Tibial nerve (tissue), 4 donors: ENCODE measurements at regions not wholly inside any gene's neighbourhood (a gene's known extent, or its start where the extent isn't known, plus 50 kb on each side); places are given as distances from the start of the nearest gene placed in this dataset.

Source experiments
- EP300 ChIP-seq, 2 donors: sonication (generic); formaldehyde crosslinking; IDR thresholded peaks; one replicate each; pipeline ENCODE4 v1.6.1; 2017; ENCODE audit warnings: antibody characterized with exemption in 2 of 2, mild to moderate bottlenecking in 1 of 2
- POLR2A ChIP-seq, 2 donors: fragments of 450-650 bp; IDR thresholded peaks; one replicate each; pipeline ENCODE4 v1.6.1; 2017; ENCODE audit warnings: antibody characterized with exemption in 2 of 2, mild to moderate bottlenecking in 2 of 2, moderate library complexity in 2 of 2
- TF ChIP-seq, protein P1 (sequence below), 5 experiments: fragments of 200-600 bp in 3 of 5; fragments of 450-650 bp in 2 of 5; sonication (generic) in 3 of 5; IDR thresholded peaks; one replicate each; pipeline ENCODE4 v1.5.1; 2016 to 2019; ENCODE audit warnings: antibody characterized with exemption in 5 of 5, mild to moderate bottlenecking in 3 of 5, moderate library complexity in 2 of 5

DNA sequence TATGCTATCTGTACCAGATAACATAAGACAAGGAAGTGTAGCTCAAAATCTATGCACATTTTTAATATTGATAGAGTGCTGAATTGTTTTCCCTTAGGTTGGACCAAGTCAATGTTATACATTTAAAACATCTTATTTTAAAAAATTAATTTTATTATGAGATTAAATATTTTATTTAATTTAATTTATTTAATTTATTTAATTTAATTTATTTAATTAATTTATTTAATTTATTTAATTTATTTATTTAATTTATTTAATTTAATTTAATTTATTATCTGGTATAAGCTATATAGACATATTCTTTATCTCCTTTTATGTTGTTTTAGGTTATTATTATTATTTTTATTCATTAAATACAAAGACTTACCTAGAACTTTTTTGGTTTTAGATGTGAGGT lies 551.7 kb upstream of the LRRTM1 start:
- TF ChIP-seq, protein P1, sequence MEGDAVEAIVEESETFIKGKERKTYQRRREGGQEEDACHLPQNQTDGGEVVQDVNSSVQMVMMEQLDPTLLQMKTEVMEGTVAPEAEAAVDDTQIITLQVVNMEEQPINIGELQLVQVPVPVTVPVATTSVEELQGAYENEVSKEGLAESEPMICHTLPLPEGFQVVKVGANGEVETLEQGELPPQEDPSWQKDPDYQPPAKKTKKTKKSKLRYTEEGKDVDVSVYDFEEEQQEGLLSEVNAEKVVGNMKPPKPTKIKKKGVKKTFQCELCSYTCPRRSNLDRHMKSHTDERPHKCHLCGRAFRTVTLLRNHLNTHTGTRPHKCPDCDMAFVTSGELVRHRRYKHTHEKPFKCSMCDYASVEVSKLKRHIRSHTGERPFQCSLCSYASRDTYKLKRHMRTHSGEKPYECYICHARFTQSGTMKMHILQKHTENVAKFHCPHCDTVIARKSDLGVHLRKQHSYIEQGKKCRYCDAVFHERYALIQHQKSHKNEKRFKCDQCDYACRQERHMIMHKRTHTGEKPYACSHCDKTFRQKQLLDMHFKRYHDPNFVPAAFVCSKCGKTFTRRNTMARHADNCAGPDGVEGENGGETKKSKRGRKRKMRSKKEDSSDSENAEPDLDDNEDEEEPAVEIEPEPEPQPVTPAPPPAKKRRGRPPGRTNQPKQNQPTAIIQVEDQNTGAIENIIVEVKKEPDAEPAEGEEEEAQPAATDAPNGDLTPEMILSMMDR (IDR thresholded peaks at IDR 0.05): no peak
- no peak for TF ChIP-seq EP300 (IDR thresholded peaks at IDR 0.05)
- no peak for TF ChIP-seq POLR2A (IDR thresholded peaks at IDR 0.05)
